Suppressor macrophage treated with lipopolysaccharide for 1 hour (primary cell): ENCODE measurements at regions not wholly inside any gene's neighbourhood (a gene's known extent, or its start where the extent isn't known, plus 50 kb on each side); places are given as distances from the start of the nearest gene placed in this dataset.
"Not testable (repeated sequence)": the region's sequence is repeated elsewhere in the genome, so short reads cannot be mapped to it uniquely, and the experiment has no call there.

Experiments used
- DNase-seq, 3 donors: peaks; one replicate each; pipeline ENCODE4 v3.0.0-alpha.2; 2020 to 2022

DNA sequence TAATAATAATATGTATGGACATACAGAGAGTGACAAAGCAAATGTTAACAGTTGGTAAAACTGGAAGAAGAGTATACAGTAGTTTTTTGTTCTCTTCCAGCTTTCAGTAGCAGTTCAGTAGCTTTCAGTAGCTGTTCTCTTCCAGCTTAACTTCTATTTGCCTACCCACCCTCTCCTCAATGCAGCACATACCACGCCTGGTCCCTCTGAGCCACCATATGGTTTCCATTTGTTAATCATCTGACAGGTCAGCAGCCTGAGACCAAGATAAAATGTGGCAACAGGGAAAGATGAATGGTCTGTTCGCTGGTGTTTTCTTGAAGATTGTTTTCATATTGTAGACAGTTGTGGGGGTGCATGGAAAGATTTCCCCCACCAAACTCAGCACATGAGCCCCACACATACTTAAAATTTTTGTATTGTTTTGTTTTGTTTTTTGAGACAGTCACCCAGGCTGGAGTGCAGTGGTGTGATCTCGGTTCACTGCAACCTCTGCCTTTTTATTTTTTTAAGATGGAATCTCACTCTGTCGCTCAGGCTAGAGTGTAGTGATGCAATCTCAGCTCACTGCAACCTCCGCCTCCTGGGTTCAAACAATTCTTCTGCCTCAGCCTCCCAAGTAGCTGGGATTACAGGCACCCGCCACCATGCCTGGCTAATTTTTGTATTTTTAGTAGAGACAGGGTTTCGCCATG lies 56.8 kb downstream of the ATP6V0E2 start:
- not testable (repeated sequence) for DNase-seq

DNA sequence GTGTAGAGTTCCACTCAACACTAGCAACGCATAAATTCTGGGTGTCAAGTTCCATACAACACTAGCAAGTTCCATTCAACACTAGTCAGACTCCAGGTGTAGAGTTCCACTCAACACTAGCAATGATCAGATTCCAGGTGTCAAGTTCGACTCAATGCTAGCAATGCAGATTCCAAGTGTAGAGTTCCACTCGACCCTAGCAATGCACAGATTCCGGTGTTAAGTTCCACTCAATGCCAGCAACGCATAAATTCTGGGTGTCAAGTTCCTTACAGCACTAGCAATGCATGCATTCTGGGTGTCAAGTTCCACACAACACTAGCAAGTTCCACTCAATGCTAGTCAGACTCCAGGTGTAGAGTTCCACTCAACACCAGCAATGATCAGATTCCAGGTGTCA lies 60.0 kb downstream of the ATP6V0E2 start:
- DNase-seq: not testable (repeated sequence)

DNA sequence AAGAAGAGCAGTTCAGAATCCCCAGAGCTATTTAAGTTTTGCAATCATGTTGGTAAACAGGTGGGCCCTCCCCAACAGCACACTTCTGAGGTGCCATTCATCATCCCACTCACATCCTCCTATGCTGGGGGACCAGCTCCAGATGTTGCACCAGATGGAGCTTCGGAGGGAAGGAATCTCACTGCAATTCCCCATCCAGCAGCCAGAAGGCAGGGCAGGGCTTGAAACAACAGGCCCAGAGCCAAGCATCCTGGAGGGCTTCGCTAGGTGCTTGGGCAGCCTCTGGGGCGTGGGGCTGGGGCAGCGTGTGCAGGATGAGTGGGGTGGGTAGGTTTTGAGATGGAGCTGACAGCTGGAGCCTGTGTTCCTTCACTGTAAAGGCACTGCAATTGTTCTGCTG lies 73.6 kb downstream of the ATP6V0E2 start:
- DNase-seq: not testable (repeated sequence)

DNA sequence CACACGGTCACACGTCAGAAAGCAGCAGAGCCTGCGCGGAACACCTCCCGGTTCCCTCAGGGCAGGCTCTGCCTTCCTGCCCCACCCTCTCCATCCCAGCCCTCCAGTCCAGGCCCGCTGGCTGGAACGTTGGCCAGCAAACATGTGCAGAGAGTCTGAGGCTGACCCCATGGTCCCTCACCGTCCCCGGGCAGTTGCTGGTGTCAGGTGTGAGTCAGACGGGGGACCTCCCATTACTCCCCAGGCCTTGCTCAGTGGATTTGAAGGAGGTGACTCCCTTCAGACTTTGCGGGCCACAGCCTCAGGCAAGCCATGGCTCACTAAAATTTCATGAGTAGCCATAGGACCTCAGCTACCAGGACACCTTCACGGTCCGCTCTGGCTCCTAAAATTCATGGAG lies 74.7 kb downstream of the ATP6V0E2 start:
- not testable (repeated sequence) for DNase-seq

DNA sequence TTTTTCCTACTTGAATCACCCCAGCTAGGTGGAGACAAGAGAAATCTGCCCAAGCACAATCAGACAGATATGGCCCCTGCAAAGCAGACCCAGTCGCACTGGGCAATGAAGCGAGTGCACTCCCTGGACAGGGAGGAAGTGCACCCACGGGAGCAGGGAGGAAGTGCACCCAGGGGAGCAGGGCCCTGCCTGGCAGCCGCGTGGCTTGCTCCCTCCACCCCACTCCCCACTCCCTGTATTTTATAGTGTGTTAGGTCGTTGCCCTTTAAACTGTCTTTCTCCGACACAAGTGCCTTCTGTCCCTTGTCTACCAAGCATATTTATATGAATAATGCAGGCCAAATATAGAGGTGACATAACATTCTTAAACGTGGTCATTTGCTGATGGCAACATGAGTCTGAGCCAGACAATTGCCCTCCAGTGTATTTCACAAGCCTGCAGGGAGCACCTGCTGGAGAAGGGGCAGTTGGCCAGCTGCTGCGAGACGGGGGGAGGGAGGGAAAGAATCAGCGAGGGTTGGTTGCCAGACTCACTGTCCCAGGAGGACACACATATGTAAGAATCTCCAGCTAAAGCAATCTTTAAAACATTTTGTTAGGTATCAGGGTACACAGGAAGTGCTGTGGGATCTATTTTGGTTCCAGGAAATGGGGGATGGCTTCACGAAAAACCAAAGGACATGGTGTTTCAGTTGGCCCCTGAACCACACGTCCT lies 76.3 kb downstream of the ATP6V0E2 start:
- not testable (repeated sequence) for DNase-seq

DNA sequence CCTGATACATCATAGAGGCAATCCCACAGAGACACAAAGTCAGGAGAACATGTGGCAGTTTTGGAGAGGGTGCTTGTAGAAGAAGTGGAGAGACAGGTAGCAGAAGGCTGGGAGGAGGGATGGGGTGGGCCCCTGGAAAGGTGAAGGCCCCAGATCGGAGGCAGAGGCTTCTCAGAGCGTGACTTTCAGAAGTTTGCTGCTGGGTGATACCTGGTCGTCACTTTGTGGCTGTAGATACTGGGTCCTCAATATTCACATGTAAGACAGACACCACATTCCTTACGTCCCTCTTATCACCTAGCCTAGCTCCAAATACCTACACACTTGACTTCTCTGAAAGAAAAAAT lies 76.8 kb downstream of the ATP6V0E2 start:
- not testable (repeated sequence) for DNase-seq

DNA sequence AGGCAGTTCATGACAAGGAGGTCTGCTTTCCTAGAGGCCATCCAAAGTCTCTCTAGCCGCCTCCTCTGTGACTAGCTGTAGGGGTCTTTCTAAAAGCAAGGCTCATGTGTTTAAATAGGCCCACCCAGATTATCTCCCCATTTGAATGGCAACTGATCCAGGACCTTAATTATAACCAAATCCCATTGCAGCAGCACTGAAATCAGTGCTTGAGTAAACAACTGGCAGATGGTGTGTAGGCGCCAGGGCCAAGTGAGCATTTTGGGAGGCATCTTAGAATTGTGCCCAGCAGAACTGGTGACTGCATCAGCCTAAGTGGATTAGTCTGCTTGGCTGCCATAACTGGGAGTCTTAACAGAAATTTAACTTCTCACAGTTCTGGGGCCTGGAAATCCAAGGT lies 77.8 kb downstream of the ATP6V0E2 start:
- DNase-seq: not testable (repeated sequence)

DNA sequence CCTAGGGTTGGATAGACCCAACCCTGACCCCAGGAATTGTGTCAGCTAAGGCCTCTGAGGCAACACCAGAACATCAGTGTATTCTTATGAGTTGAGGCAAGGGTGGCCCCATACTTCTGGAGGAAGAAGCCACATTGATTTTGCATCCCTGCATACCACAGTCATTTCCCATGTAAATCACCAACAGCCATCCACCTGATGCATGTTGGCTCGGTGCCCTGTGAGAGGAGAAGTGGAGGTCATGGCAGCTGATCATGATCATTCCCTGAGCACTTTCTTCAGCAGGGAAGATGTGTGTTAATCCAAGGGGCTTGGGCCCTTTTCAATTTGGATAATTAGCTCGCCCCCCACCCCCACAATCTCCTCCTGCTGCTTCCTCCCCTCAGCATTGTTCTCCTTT lies 85.1 kb downstream of the ATP6V0E2 start:
- DNase-seq: not testable (repeated sequence)

DNA sequence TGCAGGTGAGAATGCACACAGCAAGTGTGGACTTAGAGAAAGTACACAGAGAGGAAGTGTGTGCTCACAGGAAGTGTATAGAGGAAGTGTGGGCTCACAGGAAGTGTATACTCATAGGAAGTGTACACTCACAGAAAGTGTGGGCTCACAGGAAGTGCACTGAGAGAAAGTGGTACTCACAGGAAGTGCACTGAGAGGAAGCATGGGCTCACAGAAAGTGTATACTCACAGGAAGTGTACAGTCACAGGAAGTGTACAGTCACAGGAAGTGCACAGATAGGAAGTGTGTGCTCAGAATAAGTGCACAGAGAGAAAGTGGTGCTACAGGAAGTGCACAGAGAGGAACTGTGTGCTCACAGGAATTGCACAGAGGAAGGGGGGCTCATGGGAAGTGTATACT lies 87.1 kb downstream of the ATP6V0E2 start:
- peak; percentile 8 to 43 (median 35) for DNase-seq

DNA sequence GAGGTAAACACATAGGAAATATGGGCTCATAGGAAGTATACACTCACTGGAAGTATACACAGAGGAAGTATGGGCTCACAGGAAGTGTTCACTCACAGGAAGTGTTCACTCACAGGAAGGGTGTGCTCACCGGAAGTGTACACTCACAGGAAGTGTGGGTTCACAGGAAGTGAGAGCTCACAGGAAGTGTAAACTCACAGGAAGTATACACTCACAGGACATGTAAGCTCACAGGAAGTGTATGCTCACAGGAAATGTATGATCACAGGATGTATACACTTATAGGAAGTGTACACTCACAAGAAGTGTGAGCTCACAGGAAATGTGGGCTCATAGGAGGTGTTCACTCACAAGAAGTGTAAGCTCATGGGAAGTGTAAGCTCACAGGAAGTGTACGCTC lies 88.1 kb downstream of the ATP6V0E2 start:
- not testable (repeated sequence) for DNase-seq

DNA sequence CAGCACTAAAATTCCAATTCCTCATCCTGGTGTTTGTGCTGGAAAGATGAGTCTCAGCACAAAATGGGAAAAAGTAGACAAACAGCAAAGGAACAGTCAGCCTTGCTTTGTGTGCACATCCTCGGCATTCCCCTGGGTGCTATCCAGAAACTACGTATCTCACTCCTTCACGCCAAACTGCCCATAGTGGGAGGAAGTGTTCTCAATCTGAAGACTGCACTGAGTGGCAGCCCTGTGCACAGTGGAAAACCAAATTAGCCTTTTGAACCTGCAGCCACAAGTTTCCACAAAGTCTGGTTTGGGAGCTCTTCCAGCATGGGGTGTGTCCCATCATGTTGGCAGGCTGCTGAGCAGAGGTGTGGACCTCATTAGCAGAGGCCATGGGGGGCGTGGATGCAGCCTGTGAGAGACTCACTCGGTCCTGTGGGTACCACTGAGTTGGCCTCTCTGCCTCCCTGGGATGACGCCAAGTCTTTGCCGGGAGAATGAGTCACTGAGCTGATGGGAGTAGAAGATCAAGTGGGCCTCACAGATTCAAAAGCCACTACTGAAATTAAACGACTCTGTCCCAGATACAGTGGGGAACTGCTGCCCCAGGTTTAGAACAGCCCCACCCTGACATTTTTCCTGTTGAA lies 89.0 kb downstream of the ATP6V0E2 start:
- DNase-seq: not testable (repeated sequence)

DNA sequence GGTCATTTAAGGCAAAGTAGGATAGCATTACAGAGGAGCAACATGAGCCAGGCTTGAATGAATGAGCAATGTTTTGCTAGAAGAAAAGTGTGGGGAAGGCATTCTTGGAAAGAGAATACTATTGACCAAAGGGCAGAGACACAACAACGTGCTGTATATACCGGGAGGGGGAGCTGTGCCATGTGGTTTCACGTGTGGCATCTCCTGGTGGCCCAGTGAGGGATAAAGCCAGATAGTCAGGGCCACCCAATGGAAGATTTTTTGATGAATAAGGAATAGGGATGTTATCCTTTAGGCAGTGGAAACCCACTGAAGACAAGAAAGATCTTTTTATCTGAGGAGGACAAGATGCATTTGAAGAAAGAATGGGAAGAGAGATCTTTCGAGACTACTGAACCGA lies 90.2 kb downstream of the ATP6V0E2 start:
- DNase-seq: not testable (repeated sequence)

DNA sequence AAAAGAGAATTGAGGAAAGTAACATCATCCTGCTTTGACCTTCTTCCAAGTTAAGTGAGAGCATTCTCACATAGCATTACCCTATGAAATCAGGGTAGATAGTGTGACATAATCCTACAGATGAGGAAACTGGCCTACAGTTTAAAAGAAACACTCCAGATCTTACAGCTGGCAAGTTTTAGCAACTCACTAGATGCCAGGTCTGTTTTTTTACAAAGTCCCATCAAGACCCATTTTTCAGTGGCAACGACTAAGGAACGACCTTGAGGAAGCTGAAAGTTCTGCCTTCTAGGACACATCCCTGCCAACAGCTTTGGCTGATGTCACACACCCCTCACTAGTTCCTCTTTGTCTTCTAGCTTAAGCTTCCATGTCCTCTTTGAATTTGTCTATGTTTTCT lies 92.7 kb downstream of the ATP6V0E2 start:
- DNase-seq: peak; percentile 5 to 25 (median 23)

DNA sequence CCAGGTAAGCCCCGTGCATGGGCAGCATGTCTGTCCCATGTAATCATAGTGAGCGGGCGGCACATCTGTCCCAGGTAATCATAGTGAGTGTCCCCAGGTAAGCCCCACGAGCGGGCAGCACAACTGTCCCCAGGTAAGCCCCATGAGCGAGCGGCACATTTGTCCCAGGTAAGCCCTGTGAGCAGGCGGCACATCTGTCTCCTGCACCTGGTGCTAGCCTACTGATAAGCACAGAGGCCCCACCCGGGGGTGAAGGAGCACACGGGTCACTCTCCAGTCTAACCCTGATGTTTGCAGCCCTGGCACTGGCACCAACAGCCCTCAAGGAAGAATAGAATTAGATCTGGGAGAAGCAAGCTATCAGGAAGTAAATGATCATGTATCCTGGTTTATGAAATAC lies 99.2 kb downstream of the ATP6V0E2 start:
- not testable (repeated sequence) for DNase-seq

DNA sequence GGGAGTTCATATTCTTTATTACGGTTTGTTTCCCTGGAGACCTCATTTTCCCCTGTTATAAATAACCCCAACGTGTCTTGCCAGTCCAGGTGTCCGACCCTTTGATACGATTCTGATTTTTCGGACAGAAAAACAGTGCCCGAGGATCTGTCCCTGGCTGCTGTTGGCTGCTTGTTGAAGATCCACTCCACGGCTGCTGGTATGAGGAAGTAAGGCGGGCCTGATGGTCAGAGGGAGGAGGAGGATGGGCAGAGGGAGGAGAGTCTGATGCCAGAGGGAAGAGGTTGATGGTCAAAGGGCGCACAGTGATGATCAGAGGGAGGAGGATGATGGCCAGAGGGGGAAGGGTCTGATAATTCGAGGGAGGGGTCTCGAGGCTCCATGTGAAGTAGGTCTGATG lies 99.9 kb downstream of the ATP6V0E2 start:
- not testable (repeated sequence) for DNase-seq

DNA sequence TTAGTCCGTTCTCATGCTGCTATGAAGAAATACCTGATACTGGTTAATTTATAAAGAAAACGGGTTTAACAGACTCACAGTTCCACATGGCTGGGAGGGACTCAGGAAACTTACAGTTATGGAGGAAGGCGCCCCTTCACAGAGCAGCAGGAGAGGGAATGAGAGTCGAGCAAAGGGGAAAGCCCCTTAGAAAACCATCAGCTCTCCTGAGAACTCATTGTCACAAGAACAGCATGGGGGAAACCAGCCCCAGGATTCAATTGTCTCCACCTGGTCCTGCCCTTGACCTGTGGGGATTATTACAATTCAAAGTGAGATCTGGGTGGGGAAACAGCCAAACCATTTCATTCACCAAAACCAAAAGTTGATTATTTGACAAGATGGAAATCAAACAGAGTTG lies 101.8 kb downstream of the ATP6V0E2 start:
- not testable (repeated sequence) for DNase-seq

DNA sequence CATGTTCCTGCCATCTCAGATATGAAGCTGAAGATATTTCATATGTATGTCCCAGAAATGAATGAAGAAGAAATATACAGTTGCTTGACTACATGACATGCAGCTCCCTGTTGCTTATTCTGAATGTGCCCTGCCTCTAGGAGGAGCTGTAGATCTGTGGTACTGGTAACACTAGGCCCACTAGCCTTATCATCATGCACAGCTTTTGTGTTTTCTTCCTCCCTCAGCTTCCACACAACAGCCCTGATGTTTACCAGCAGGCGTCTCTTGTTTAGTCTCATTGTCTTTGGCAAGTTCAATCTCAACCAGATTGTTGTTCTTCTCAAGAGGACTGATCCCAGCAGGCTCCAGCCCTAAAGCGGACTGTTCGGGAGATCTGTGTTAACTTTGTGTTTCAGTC lies 104.8 kb downstream of the ATP6V0E2 start:
- DNase-seq: not testable (repeated sequence)

DNA sequence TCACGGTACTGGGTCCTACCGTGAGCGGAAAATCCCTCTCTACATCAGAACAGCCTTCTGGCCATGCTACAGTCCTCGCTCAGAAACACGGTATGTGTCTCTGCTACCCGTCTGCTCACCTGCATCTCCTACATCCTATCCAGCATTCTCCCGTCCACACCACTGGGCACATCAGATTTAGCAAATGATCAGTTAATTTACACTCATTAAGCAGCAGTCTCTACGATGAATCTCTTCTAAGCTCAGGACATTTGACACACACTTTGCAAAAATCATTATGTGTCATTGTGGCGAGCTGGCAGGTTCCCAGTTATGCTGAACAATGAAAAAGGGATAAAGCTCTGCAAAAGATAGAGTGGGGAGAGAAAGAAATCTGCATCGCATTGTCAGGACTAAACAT lies 105.2 kb downstream of the ATP6V0E2 start:
- not testable (repeated sequence) for DNase-seq

DNA sequence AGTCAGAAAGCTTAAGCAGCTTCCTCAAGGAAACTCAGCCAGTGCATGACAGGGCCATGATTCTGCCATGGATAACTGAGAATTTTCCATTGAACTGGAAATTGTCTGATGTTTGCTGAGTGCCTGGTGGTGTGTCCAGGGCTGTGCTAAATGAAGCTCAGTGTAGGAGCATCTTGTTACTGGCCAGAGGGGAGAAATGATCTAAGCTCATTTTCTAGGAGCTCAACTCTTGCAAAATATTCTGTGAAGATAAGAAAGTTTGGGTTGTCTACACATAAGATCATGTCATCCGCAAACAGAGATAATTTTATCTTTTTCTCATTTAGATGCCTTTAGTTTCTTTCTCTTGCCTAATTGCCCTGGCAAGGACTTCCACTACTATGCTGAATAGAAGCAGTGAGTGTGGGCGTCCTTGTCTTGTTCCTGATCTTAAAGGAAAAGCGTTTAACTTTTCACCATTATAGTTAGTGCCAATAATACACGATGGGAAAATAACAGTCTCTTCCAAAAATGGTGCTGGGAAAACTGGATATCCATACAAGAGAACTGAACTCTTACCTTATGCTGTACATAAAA lies 108.9 kb downstream of the ATP6V0E2 start:
- DNase-seq: not testable (repeated sequence)

DNA sequence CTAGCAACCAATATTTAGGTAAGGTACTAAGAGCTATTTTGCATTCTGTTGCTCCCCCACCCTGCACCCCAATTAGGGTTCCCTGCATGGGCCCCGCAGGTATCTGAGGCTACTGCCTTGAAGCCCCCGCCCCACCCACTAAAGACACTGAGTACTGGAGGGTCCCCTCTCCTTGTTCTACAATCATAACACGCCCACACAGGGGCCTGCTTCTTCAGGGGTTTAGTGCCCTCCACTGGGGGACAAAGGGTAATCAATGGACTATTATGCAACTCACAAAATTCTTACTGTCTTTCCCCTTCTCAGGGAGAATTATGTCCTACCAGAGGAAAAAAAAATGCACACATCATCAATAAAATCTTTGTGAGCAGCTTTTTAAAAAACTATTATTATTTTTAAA lies 113.1 kb downstream of the ATP6V0E2 start:
- DNase-seq: not testable (repeated sequence)

DNA sequence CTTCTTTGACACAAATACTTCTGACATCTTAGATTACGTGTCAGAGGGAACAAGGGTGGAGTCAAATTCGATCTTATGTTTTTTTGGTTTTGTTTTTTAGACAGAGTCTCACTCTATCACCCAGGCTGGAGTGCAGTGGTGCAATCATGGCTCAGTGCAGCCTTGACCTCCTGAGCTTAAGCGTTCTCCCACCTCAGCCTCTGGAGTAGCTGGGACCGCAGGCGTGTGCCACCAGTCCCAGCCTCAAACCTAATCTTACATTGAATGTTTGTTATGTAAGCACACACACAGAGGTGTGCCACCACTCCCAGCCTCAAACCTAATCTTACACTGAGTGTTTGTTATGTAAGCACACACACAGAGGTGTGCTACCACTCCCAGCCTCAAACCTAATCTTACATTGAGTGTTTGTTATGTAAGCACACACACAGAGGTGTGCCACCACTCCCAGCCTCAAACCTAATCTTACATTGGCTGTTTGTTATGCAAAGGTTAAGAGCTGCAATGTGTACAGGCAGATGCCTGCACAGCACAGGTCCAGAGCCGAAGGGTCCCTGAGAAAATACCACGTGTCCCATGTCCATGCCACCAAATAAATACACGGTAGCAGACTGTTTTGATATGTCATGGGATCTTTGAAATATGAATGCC lies 118.0 kb downstream of the ATP6V0E2 start:
- not testable (repeated sequence) for DNase-seq

DNA sequence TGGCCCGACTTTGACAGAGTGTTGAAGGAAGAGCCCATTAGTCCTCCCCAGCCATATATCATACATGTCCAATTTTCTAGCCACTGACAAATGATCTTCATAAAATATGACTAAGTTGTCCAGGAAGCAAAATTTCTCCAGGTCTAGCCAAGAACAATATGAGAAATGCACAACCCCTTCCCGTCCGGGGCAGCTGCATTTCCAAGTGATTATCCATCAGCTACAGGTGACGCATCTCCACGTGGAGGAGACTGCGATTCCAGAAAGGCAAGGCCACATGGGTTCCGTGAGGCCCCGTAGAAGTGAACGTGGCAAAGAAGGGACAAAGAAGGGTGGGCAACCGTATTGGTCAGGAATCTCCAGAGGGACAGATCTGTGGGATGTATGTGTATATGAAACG lies 118.6 kb downstream of the ATP6V0E2 start:
- not testable (repeated sequence) for DNase-seq
